GM21515 (cell line): ENCODE measurements at regions not wholly inside any gene's neighbourhood (a gene's known extent, or its start where the extent isn't known, plus 50 kb on each side); places are given as distances from the start of the nearest gene placed in this dataset.

Source experiments
- ATAC-seq: cut with Tn5 transposase; IDR thresholded peaks from one replicate; pipeline ENCODE4 v1.9.1; 2021; ENCODE audit not compliant: unreplicated experiment

DNA sequence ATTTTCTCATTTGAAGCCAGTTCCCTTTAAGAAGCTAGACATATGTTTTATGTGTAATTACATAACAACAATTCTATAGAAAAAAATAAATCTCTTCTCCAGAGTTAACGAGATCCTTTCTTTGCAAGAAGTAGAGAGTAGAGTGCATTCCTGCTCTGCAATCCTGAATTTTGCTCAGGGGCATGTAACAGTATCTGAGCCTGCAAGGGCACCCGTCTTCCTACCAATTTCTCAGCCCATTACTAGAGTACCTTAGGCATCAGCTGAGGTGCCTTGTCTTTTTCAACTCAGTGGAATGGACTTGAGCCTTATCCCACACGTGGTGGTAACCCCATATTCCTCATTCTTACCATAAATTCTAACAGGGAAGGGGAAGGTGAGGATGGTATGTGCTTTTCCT lies 205.9 kb downstream of the IKZF2 start:
- no peak for ATAC-seq

DNA sequence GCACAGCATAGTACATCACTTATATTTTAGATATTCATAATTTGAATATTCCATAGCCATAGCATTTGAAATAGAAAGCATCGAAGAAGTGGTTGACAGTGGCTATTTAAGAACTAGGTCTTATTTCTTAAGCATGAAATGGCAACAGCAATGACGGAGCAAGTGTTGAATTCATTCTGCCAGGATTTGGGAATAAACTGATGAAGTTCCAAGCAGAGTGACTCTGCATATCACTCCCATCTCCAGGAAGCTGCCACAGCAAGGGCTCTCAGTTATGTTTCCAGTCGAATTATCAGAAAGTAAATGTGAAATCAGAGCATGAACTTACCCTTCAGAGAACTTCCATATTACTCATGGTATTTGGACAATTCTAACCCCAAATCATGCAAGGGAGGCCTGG lies 208.1 kb downstream of the IKZF2 start:
- no peak for ATAC-seq

DNA sequence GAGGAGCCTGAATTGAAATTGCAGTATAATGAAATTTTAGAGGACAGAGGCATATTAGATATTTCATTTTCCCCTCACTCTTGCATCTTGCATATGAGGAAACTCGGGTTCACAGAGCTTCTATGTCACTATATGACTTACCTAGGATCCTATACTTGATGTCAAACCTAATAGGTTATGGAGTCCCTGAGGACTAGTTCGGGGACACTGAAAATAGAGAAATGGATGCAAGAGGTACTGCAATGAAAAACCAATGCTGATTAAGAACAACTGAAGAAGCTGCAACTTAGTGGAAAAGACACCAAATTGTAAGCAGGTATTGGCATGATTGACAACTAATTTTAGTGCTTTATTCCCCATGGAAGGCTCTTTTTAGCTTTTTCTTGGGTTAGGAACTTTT lies 210.1 kb downstream of the IKZF2 start:
- no peak for ATAC-seq

DNA sequence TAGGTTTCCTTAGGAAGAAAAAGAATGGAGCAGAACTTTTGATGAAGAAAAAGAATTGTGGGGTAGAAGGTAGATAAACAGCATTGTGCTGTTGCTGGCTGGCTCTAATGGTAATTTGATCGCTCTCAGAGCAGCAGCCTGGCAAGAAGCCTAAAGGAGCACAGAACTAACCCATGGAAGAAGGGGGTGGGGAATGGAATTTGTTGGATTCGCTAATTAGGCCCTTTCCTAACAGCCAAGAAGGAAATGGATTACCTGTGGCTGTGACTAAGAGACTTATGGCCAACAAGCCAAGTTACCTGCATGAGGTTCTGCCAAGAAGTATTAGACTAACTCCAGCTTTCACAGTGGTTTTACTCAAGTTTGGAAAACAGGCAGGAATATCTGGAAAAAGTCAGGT lies 210.6 kb downstream of the IKZF2 start:
- no peak for ATAC-seq

DNA sequence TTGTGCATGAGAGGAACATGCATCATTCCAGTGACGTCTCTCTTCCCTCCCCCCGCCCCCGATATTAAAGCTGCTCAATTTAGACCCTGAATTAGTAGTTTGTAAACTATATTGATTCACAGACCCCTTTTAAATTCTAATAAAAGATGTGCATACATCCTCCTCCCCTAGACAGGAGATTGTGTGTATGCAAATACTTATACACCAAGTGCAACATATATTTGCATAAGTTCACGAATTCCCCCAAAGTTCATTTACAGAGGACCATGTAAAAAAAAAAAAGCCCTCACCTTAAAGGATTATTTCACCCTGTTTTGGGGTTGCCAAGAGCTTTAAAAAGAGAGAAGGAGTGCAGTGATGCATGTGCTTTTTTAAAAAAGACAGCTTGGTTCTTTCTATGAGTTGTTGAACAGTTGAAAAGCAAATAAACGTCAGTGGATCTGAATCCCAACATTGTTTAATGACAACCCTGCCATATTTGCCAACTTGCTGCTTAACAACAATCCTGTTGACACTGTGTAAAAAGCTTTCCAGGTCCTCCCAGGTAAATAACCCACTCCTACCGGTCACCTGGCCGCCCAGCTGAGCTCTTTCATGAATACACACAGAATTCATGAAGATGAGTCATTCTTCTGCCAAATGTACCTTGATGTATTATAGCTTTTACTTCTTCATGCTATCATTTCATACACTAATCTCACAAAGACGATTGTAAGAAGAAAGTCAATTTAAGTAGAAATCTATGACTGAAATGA lies 211.5 kb downstream of the IKZF2 start:
- ATAC-seq: no peak

DNA sequence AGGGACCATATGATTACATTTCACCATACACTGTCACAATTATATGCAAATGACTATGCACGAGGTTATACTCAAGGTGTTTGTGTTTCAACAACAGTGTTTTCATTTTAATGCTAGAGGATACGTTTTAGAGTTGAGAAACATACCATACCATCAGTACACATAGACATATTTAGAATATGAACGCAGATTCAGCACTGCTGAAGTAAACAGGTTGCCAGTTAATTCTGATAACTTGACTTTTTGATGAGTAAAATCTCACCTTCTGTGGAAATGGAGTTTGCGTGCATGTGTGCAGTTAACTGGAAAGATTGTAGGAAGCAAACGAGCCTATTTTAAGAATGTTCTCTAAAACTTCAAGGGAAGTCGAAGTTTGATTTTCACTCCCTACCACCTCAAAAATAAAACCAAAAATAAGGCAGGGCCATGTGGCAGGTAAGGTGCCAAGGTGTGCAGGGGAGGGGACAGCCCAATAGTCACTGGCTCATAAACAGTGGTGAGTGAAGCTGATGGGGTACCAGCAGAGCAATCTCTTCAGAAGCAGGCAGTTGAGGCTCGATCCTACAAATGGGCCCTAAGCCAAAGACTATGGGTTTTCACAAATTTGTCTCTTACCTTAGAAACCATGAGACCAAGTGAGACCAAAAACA lies 213.1 kb downstream of the IKZF2 start:
- no peak for ATAC-seq

DNA sequence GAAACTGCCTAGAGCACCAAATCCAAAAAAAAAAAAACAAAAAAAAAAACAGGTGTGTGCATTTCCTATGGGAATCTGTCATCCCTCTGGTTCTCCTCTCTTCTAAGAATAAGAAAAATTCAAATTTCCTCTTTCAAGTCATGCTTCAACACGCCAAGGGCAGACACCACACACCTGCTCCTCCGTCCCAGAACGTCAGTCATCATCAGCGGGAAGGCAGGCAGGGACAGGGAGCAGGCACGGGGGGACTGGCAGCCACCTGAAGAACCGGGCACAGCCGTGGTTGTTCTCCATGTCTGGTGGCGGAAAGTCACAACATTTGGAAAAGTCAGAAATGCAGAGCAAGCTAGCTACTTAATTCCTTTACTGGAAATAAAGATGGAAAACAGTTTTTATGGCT lies 214.8 kb downstream of the IKZF2 start:
- no peak for ATAC-seq

DNA sequence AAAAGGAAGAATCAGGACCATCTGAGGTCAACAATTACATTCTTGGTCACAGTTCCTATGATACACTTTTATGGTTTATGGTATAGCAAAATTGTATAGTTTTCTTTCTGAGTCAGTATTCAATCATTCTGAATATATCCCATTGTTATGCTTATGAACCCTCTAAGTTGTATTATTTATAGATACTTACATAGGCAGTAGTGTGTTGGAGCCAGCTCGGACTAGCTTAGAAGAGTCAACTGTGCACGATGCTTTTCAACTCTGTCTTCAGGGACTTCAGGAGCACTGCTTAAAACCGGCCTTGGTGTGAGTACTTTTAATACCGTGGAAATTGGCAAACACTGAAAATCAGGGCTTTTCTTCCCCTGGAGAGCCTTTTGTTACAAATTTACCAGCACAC lies 215.7 kb downstream of the IKZF2 start:
- no peak for ATAC-seq

DNA sequence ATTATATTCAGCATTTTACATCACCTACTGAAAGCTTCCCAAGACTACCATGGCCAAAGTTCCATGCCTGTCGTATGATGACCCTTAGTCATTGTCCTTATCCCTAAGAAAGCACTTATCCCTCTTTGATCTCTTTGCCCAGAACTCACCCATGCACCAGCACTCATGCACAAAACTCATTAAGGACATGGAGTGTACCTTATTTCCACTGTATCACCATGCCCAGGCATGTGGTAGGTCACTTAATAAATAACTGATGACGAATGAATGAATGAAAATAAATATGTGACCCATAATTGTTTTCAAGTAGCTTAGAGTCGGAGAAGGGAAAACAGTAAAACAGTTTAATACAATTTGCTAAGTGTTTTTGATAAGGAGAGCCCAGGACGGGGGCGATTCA lies 220.1 kb downstream of the IKZF2 start:
- ATAC-seq: no peak

DNA sequence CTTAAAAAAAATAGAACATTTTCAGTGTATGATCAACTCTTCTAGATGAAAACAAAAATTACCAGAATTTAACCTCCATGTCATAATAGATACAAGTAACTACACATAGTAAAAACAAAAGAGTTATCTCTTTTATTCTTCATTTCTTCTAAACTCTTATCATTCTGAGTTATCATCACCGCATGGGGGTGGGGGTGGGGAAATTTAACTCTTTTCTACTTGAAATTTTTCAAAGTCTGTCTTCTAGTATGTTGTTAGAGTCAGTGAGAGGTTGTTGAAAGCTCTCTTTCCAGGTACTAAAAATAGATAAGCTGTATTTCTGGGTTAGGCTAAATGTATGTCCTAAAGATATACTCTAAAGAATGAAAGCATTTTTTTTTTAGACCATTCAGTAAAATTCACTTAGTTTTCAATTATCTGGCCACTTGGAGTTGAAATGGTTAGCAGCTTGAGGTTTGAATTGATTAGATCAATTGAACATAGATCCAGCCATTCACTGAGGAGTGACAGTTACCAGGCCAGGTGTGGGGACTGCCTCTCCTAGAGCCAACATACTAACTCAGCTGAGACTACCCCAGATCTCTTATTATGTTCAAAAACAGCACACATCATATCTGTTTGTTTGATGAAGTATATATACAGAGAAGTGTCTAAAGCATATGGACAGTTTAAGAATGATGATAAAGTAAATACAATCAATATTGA lies 220.7 kb downstream of the IKZF2 start:
- ATAC-seq: no peak

DNA sequence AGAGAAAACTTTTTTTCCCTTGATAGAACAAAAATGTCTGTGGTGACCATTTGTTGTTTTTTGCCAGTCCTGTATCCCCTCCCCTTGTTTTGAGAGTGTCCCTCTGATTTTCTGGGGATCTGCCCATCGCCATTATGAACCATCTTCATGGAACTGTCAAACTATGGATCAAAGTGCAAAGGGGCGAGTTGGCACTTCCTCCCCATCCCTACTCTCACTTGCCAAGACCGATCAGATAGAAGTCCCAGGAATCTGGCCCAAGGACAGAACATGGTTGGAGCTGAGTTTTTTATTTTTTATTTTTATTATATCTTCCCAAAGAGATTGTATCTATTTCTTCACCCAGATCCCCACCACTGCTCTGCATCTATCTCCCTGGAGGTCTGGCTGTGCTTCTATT lies 221.4 kb downstream of the IKZF2 start:
- no peak for ATAC-seq

DNA sequence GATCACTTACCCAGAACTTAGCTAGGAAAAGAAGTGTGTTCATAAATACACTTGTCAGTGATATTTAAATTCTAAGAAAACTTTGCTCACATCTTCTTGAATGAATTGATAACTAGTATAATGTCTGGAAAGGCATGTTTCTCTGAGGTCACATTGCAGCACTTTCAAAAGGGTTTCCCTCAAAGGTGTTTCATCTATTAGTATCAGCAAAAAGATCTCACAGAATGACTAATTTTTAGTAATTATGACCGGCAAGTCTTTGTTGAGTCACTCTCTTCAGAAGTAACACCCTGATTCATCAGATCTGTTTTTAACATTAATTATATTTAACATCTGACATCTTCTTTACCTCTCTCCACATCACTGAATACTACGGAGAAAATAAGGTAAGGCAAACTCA lies 222.3 kb downstream of the IKZF2 start:
- no peak for ATAC-seq

DNA sequence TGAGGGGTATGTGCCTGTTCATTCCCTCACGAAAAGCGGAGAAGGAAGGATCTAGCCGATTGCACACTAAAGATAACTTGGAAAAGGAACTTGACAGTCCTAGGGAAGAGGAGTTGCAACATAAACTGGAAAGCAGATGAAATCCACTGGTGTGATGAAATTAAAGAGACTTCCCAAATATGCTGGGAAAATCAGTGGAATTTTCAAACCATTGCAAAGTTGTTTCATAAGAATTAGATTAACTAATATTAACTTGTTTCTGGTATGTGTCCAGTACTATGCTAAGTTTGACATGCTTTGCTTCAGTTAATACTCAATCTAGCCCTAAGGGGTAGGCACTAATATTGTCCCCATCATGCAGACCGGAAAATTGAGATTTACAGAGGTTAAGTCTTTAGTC lies 222.7 kb downstream of the IKZF2 start:
- no peak for ATAC-seq

DNA sequence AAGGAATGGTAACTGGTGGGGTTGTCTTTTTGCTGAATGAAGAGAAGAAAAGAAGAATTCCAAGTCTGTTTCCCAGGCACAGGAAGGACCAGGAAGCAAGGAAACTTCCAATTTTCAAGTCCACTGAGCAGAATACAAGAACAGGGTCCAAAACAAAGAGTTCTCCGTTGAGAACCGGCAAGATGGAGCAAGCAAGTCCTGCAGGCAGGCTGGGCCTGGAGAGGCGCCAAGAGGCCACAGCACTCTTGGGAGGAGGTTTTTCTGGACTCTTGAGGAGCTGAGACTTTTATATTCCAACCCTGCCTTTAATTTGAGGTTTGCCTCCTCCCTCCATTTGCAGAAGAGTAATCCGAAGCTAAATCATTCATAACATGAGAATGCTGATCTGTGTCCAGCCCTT lies 224.5 kb downstream of the IKZF2 start:
- no peak for ATAC-seq

DNA sequence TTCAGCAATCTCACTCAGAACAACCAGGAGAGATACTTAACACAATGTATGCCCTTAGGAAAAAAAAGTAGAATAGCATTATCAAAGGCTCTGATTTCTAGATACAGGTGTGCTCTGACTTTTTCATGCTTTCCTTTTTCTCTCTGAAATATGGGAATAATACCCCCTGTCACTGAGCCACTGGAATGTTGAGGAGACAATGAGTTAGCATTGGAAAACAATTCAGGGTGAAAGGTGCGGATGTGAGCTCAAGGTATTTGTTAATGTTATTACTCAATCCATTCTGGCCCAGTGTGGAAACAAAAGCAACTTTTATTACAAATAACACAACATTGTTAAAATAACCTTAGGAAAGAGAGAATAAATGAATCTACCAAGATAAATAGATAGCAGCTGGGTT lies 228.0 kb downstream of the IKZF2 start:
- no peak for ATAC-seq

DNA sequence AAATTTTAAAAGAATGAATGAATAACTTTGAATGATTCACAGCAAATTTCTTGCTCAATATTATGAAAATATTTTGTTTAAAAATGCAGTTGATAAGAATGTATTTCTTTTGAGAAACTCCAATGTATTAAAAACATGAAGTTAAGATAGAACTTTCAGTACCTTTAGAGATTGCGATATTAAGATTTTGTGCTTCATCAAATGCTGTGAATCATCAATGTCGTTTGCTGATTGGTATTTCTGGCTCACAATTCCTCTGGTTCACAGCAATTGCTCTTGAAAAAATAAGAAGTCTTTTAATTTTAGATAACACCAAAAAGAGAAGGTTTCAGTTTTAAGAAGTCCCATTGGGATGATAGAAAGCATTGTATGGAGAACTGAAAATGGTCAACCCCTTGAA lies 228.7 kb downstream of the IKZF2 start:
- ATAC-seq: no peak

DNA sequence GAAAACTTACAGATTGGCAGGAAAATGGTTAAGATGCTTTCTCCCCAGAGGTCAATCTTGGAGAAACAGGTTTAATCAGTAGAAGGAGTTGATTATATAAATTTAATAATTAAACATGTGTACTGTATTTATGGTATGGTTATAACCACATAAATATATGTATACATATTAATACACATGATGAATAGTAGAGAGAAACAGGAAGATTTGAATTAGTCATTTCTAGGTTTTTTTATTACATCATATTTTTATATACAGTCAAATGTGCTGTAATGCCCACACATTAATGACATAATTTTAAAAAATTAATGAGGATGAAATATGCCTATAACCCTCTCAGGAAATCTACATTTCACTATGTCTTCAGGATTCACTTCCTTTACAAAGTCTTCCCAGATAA lies 229.7 kb downstream of the IKZF2 start:
- ATAC-seq: no peak

DNA sequence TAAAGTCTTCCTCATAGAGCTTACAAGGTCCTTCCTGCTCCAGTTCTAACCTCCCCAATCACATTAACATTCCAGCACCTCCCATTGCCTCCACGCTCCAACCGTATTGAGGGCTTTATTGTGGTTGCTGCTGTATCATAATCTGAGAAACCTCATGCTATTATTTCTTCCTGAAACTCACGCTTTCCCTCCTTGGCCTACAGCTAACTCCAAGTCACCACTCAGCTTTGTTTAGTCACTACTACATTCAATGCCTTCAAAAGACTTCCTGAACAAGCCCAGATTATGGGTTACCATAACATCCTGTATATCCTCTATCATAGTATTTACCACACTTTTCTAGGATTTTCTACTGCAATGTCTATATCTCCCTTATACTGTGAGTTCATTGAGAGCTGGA lies 230.4 kb downstream of the IKZF2 start:
- ATAC-seq: no peak

DNA sequence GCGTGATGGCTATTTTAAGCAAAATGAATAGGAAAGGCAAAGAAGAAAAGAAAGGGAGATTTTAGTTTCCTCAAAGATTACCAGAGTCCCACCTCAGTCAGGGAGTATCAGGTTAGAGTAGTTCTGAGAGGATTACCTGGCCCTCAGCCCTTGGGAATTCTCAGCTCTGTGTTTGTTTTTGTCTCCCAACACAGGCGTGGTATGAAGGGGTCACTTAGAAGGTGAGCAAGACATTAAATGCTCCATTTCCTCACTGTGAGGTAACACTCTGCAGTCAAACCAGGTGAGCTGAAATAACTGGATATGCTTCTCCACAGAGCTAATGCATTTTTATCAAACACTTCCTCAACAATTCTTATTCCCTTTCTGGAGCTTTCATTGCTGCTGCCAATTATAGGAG lies 232.2 kb downstream of the IKZF2 start:
- no peak for ATAC-seq

DNA sequence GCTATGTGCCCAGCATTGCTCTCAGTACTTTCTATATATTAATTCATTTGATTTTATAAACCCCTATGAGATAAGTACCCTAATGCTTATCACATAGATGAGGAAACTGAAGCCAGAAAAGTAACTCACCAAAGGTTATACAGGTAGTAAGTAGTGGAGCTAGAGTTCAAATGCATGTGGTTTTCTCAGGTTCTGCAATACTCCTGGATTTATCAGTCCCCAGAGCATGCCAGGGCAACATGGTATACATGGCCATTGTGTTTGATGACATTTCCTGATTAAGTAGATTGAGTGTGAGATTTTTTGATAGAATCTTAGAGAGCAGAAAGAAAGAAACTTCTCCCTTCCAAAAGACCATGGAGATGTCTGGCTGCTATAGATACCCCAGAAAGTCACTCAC lies 233.1 kb downstream of the IKZF2 start:
- ATAC-seq: no peak

DNA sequence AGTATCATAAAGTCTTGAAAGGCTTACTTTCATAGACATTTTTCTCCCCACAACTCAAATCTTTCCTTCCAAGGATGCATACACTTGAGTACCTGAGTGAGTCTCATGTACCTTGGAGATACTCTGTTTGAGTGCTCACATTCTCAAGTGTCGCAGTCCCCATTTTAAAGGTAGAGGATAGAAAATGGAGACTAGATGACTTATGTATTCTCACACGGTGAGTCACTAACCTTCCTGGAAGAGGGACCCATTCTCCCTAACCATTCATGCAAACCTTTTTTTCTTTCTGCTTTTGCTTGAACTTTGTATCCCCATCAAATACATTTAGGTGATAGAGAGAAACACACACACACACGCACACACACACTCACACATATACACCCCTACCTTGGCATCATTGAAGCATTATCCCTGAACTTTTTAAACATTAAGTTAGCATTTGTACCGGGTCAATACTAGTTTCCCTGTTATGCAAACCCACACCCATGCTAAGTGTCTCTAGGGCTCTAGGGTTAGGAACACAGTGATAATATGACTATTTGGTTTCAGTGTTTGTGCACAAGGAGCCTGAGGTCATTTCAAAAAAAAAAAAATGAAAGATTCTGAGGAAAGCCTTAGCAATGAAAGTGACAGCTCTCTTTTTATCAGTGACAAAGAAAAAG lies 236.2 kb downstream of the IKZF2 start:
- no peak for ATAC-seq

DNA sequence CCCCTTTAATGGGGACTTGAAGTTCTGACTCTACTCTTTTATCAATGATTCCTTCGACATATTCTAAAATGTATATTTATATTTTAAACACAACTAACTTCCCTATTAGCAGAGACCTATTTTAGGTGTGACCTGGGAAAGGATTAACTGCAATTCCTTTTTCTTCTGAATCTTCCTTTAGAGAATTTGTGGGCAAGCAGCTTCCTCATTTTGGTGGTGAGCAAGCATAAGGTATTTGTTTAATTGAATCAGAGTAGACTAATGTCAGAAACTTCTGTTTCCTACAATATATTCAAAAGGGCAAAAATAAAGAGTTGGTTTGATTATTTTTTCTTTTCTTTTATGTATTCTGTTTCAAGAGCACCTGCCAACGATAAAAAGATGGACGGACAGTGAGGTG lies 237.0 kb downstream of the IKZF2 start:
- ATAC-seq: no peak
